Upper lobe of left lung (tissue), 4 donors: ENCODE measurements at regions not wholly inside any gene's neighbourhood (a gene's known extent, or its start where the extent isn't known, plus 50 kb on each side); places are given as distances from the start of the nearest gene placed in this dataset.

Experiments
- EP300 ChIP-seq, 4 donors: sonication (generic); formaldehyde crosslinking; IDR thresholded peaks; one replicate each; pipeline ENCODE4 v1.5.1; 2017; ENCODE audit warnings: antibody characterized with exemption in 4 of 4, control low read depth in 2 of 4
- POLR2A ChIP-seq, 4 donors: fragments of 450-650 bp; IDR thresholded peaks; one replicate each; pipeline ENCODE4 v1.5.1; 2016 to 2017; ENCODE audit warnings: antibody characterized with exemption in 4 of 4, mild to moderate bottlenecking in 2 of 4
- TF ChIP-seq, protein P1 (sequence below), 6 experiments: fragments of 450-650 bp in 4 of 6; fragments of 200-600 bp in 2 of 6; sonication (generic) in 2 of 6; IDR thresholded peaks; one replicate each; pipeline ENCODE4 v1.5.1; 2016 to 2019; ENCODE audit warnings: antibody characterized with exemption in 6 of 6

DNA sequence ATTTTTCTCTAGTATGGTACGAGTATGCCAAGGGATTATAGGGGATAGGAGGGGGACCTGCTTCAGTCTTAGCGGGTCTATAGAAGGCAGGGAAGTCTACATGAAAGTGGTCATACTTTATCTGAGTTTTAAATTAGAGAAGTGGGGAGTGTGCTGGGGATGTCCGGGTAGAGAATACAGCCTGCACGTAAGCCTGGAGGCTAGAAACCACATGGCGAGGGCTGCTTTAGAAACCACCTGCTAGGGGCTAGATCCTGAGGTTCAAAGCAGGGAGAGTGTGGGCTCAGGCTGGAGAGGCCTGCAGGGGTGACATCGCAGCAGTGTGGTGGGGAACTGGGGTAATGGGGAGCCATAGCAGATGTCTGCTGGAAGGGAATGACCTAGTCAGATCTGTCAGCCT, 85.2 kb downstream of the VEGFA start:
- TF ChIP-seq, protein P1, sequence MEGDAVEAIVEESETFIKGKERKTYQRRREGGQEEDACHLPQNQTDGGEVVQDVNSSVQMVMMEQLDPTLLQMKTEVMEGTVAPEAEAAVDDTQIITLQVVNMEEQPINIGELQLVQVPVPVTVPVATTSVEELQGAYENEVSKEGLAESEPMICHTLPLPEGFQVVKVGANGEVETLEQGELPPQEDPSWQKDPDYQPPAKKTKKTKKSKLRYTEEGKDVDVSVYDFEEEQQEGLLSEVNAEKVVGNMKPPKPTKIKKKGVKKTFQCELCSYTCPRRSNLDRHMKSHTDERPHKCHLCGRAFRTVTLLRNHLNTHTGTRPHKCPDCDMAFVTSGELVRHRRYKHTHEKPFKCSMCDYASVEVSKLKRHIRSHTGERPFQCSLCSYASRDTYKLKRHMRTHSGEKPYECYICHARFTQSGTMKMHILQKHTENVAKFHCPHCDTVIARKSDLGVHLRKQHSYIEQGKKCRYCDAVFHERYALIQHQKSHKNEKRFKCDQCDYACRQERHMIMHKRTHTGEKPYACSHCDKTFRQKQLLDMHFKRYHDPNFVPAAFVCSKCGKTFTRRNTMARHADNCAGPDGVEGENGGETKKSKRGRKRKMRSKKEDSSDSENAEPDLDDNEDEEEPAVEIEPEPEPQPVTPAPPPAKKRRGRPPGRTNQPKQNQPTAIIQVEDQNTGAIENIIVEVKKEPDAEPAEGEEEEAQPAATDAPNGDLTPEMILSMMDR (IDR thresholded peaks at IDR 0.05): no peak
- TF ChIP-seq POLR2A (IDR thresholded peaks at IDR 0.05) (no peak), EP300 (IDR thresholded peaks at IDR 0.05) (no peak)
